WTC11 (cell line): ENCODE measurements at regions not wholly inside any gene's neighbourhood (a gene's known extent, or its start where the extent isn't known, plus 50 kb on each side); places are given as distances from the start of the nearest gene placed in this dataset.
A peak's percentile ranks its signal among the peaks of the same experiment; 100 is the strongest.

Experiments used
- ATAC-seq: fragments of 200-7000 bp; cut with Tn5 transposase; 2 replicates; pipeline ENCODE4 v1.10.0; 2021; ENCODE audit warnings: mild to moderate bottlenecking, moderate library complexity
- CTCF ChIA-PET: fragments of 300-600 bp; sonication (Branson Sonifier 250); formaldehyde crosslinking; loops from one replicate; lab custom pipeline; 2021; ENCODE audit warnings: antibody characterized with exemption; lab: Charles Lee
- POLR2A ChIA-PET: fragments of 350-600 bp; sonication (Branson Sonifier 250); formaldehyde crosslinking; loops from one replicate; lab custom pipeline; 2021; ENCODE audit warnings: antibody characterized with exemption; lab: Charles Lee
- DNase-seq: peaks from one replicate; pipeline ENCODE4 v3.0.0; 2021; ENCODE audit warnings: low spot score
- H3K27ac Mint-ChIP-seq: 2 replicates; pipeline ENCODE4 v1.8.0; 2021; ENCODE audit warnings: mixed read lengths
- H3K27me3 Mint-ChIP-seq: 2 replicates; pipeline ENCODE4 v1.8.0; 2021; ENCODE audit warnings: low read depth, mild to moderate bottlenecking, moderate library complexity, mixed read lengths
- H3K36me3 Mint-ChIP-seq: 2 replicates; pipeline ENCODE4 v1.8.0; 2021; ENCODE audit warnings: mixed read lengths
- H3K4me1 Mint-ChIP-seq: 2 replicates; pipeline ENCODE4 v1.8.0; 2022; ENCODE audit warnings: mixed read lengths
- H3K4me3 Mint-ChIP-seq: 2 replicates; pipeline ENCODE4 v1.8.0; 2021; ENCODE audit warnings: mild to moderate bottlenecking, moderate library complexity, mixed read lengths
- H3K9me3 Mint-ChIP-seq: 2 replicates; pipeline ENCODE4 v1.8.0; 2021; ENCODE audit warnings: mixed read lengths
- ATF1 ChIP-seq: sonication (generic); formaldehyde crosslinking; IDR thresholded peaks from 2 replicates; pipeline ENCODE4 v1.8.1; 2023; ENCODE audit warnings: mild to moderate bottlenecking, moderate library complexity, missing genetic modification reagents
- CBFB ChIP-seq: sonication (generic); formaldehyde crosslinking; IDR thresholded peaks from 2 replicates; pipeline ENCODE4 v1.8.1; 2022; ENCODE audit warnings: mild to moderate bottlenecking, low read depth, missing genetic modification reagents
- GTF2I ChIP-seq: fragments of 250-450 bp; sonication (Bioruptor Pico); conservative IDR thresholded peaks from 2 replicates; pipeline ENCODE4 v1.4.0; 2021; ENCODE audit warnings: mild to moderate bottlenecking
- JUN ChIP-seq: sonication (generic); formaldehyde crosslinking; IDR thresholded peaks from 2 replicates; pipeline ENCODE4 v1.8.0; 2023; ENCODE audit warnings: mild to moderate bottlenecking, missing genetic modification reagents
- MLX ChIP-seq: sonication (generic); formaldehyde crosslinking; IDR thresholded peaks from 2 replicates; pipeline ENCODE4 v1.8.1; 2023; ENCODE audit warnings: mild to moderate bottlenecking, missing genetic modification reagents, moderate library complexity
- MYBL2 ChIP-seq: sonication (generic); formaldehyde crosslinking; IDR thresholded peaks from 2 replicates; pipeline ENCODE4 v1.8.1; 2023; ENCODE audit warnings: mild to moderate bottlenecking, moderate library complexity, missing genetic modification reagents
- NR3C1 ChIP-seq: sonication (generic); formaldehyde crosslinking; conservative IDR thresholded peaks from 2 replicates; pipeline ENCODE4 v1.8.1; 2023; ENCODE audit warnings: low read depth, mild to moderate bottlenecking, missing genetic modification reagents
- SOX15 ChIP-seq: fragments of 250-450 bp; sonication (Bioruptor Pico); IDR thresholded peaks from 2 replicates; pipeline ENCODE4 v1.9.0; 2021; ENCODE audit warnings: mild to moderate bottlenecking
- SP1 ChIP-seq: sonication (generic); formaldehyde crosslinking; conservative IDR thresholded peaks from 2 replicates; pipeline ENCODE4 v1.8.1; 2022; ENCODE audit warnings: missing genetic modification reagents
- TCF7 ChIP-seq: sonication (generic); formaldehyde crosslinking; IDR thresholded peaks from 2 replicates; pipeline ENCODE4 v1.8.0; 2022; ENCODE audit warnings: mild to moderate bottlenecking, low read depth, missing genetic modification reagents, moderate library complexity
- TEAD1 ChIP-seq: sonication (generic); formaldehyde crosslinking; IDR thresholded peaks from 2 replicates; pipeline ENCODE4 v1.8.0; 2022; ENCODE audit warnings: mild to moderate bottlenecking, missing genetic modification reagents
- ZNF138 ChIP-seq: sonication (generic); formaldehyde crosslinking; conservative IDR thresholded peaks from 2 replicates; pipeline ENCODE4 v1.8.1; 2022; ENCODE audit warnings: mild to moderate bottlenecking, moderate library complexity, missing genetic modification reagents
- ZNF219 ChIP-seq: sonication (generic); formaldehyde crosslinking; IDR thresholded peaks from 2 replicates; pipeline ENCODE4 v1.8.0; 2023; ENCODE audit warnings: missing genetic modification reagents, mild to moderate bottlenecking, borderline replicate concordance
- ZNF281 ChIP-seq: sonication (generic); formaldehyde crosslinking; IDR thresholded peaks from 2 replicates; pipeline ENCODE4 v1.8.0; 2023; ENCODE audit warnings: mild to moderate bottlenecking, missing genetic modification reagents
- ZNF532 ChIP-seq: fragments of 250-450 bp; sonication (Bioruptor Pico); IDR thresholded peaks from 2 replicates; pipeline ENCODE4 v1.9.0; 2021; ENCODE audit warnings: mild to moderate bottlenecking, borderline replicate concordance
- TF ChIP-seq, protein P1 (sequence below): fragments of 250-450 bp; sonication (Bioruptor Pico); IDR thresholded peaks from 2 replicates; pipeline ENCODE4 v1.9.0; 2021; ENCODE audit warnings: moderate library complexity, mild to moderate bottlenecking, inconsistent platforms, borderline replicate concordance
- TF ChIP-seq, protein P2 (sequence below): sonication (generic); formaldehyde crosslinking; IDR thresholded peaks from 2 replicates; pipeline ENCODE4 v1.8.0; 2022; ENCODE audit warnings: mild to moderate bottlenecking, missing genetic modification reagents
- TF ChIP-seq, protein P3 (sequence below): fragments of 200-600 bp; IDR thresholded peaks from 2 replicates; pipeline ENCODE4 v1.8.0; 2022; ENCODE audit warnings: antibody characterized with exemption

GRCh38 chr3:18761530-18761929 is 336.4 kb upstream of the SATB1 start:
- ChIA-PET POLR2A (no interaction called here), CTCF (no interaction called here)
- no peak overlapping the region for H3K27ac Mint-ChIP-seq
- DNase-seq (no peak), ATAC-seq (no peak; the same call in 1 of the 2 replicates)
- H3K4me3 Mint-ChIP-seq = no peak overlapping the region
- H3K9me3 Mint-ChIP-seq = no peaks in the 10 kb centered on the region
- TF ChIP-seq ATF1 (CRISPR knock-in tag) (no peak), MYBL2 (CRISPR knock-in tag) (no peak), GTF2I (no peak), CBFB (CRISPR knock-in tag) (no peak)
- TF ChIP-seq, protein P1, sequence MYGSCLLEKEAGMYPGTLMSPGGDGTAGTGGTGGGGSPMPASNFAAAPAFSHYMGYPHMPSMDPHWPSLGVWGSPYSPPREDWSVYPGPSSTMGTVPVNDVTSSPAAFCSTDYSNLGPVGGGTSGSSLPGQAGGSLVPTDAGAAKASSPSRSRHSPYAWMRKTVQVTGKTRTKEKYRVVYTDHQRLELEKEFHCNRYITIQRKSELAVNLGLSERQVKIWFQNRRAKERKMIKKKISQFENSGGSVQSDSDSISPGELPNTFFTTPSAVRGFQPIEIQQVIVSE (CRISPR knock-in tag) = no peak
- TF ChIP-seq, protein P2, sequence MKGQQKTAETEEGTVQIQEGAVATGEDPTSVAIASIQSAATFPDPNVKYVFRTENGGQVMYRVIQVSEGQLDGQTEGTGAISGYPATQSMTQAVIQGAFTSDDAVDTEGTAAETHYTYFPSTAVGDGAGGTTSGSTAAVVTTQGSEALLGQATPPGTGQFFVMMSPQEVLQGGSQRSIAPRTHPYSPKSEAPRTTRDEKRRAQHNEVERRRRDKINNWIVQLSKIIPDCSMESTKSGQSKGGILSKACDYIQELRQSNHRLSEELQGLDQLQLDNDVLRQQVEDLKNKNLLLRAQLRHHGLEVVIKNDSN (CRISPR knock-in tag) = no peak
- peaks cover 14% of the 10 kb centered on the region for H3K4me1 Mint-ChIP-seq
- no peaks in the 10 kb centered on the region for H3K27me3 Mint-ChIP-seq
- H3K36me3 Mint-ChIP-seq = no peaks in the 10 kb centered on the region

GRCh38 chr3:18758047-18758704 is 333.0 kb upstream of the SATB1 start:
- H3K27me3 Mint-ChIP-seq = no peaks in the 10 kb centered on the region
- ATAC-seq (peak; percentile 91), DNase-seq (no peak)
- H3K4me3 Mint-ChIP-seq = no peak overlapping the region
- no peaks in the 10 kb centered on the region for H3K36me3 Mint-ChIP-seq
- H3K9me3 Mint-ChIP-seq = no peaks in the 10 kb centered on the region
- H3K27ac Mint-ChIP-seq = no peak overlapping the region
- H3K4me1 Mint-ChIP-seq = peaks cover 19% of the 10 kb centered on the region
- CTCF ChIA-PET = interaction anchor here (0.6 to 1.5 kb wide), 17 partner anchors 9 to 465 kb away, joined by 3 to 37 read pairs (median 5); no protein-coding TSS in a partner anchor
- TF ChIP-seq CBFB (CRISPR knock-in tag) = no peak
- TF ChIP-seq, protein P3, sequence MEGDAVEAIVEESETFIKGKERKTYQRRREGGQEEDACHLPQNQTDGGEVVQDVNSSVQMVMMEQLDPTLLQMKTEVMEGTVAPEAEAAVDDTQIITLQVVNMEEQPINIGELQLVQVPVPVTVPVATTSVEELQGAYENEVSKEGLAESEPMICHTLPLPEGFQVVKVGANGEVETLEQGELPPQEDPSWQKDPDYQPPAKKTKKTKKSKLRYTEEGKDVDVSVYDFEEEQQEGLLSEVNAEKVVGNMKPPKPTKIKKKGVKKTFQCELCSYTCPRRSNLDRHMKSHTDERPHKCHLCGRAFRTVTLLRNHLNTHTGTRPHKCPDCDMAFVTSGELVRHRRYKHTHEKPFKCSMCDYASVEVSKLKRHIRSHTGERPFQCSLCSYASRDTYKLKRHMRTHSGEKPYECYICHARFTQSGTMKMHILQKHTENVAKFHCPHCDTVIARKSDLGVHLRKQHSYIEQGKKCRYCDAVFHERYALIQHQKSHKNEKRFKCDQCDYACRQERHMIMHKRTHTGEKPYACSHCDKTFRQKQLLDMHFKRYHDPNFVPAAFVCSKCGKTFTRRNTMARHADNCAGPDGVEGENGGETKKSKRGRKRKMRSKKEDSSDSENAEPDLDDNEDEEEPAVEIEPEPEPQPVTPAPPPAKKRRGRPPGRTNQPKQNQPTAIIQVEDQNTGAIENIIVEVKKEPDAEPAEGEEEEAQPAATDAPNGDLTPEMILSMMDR = peak; percentile 61
- TF ChIP-seq, all 79 proteins: peak for 1
- POLR2A ChIA-PET = interaction anchor here (1.1 kb wide), 1 partner anchor 202 kb away, joined by 9 read pairs; no protein-coding TSS in a partner anchor

DNA sequence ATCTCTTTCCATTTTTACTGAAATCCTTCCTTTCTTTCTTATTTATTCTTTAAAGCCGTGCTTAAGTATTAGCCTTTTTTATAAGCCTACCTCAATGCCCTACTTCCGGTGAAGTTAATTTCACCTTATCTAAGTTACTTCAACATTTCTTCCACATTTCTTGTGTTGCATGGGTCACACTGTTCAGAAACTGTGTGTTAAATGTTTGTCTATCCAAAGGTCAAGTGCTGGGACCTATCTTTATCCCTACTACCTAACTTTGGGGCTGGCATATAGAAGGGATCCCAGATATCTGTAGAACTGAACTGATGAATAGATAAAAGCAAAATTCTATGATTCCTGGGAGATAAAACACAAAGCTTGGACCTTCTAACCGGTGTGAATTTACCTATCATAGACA is 332.3 kb upstream of the SATB1 start:
- no peaks in the 10 kb centered on the region for H3K27me3 Mint-ChIP-seq
- H3K36me3 Mint-ChIP-seq = no peaks in the 10 kb centered on the region
- DNase-seq (no peak), ATAC-seq (no peak)
- H3K4me3 Mint-ChIP-seq = 0 out of 2 replicates have a peak overlapping the region, but pooled peaks have one; percentile 4
- ChIA-PET CTCF (interaction anchor here (0.6 to 1.5 kb wide), 17 partner anchors 9 to 464 kb away, joined by 3 to 37 read pairs (median 5); no protein-coding TSS in a partner anchor), POLR2A (interaction anchor here (1.1 kb wide), 1 partner anchor 201 kb away, joined by 9 read pairs; no protein-coding TSS in a partner anchor)
- peaks cover 19% of the 10 kb centered on the region for H3K4me1 Mint-ChIP-seq
- no peaks in the 10 kb centered on the region for H3K9me3 Mint-ChIP-seq
- H3K27ac Mint-ChIP-seq = peak overlapping the region; percentile 38; the same call in 1 of the 2 replicates
- TF ChIP-seq ZNF532 (CRISPR knock-in tag) = no peak
- no peak for TF ChIP-seq JUN (CRISPR knock-in tag)
- TF ChIP-seq ATF1 (CRISPR knock-in tag) = no peak
- no peak for TF ChIP-seq TCF7 (CRISPR knock-in tag)
- TF ChIP-seq MLX = no peak
- TF ChIP-seq NR3C1 = no peak
- no peak for TF ChIP-seq SP1 (CRISPR knock-in tag)
- TF ChIP-seq ZNF138 (CRISPR knock-in tag) = no peak
- TF ChIP-seq SOX15 (CRISPR knock-in tag) = no peak
- TF ChIP-seq ZNF219 (CRISPR knock-in tag) = no peak
- no peak for TF ChIP-seq TEAD1 (CRISPR knock-in tag)
- TF ChIP-seq ZNF281 (CRISPR knock-in tag) = no peak
